GM19468 (cell line): ENCODE measurements at regions not wholly inside any gene's neighbourhood (a gene's known extent, or its start where the extent isn't known, plus 50 kb on each side); places are given as distances from the start of the nearest gene placed in this dataset.

Experiments used
- ATAC-seq: cut with Tn5 transposase; IDR thresholded peaks from one replicate; pipeline ENCODE4 v1.9.1; 2021; ENCODE audit warnings: mild to moderate bottlenecking, moderate library complexity, moderate number of reproducible peaks; ENCODE audit not compliant: unreplicated experiment; ENCODE audit errors: extremely low read depth

DNA sequence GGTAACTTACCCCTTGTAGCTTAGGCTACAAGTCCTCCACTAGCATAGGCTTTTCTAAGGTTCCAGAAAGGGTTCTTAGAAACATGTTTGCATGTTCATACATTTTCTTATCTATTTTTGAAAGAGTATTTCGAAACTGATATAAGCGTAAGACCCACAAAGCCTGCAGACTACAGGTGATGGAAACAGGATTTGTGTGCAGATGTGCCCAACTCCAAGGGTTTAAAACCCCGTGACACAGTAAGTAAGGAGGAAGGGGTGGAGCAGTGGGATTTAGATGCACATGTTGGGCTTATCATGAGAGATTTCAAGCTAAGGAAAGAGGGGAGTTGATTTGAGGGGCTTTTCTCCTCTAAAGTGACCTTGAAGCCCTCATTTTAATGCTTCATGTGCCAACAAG is 164.7 kb downstream of the LTN1 start:
- no peak for ATAC-seq

DNA sequence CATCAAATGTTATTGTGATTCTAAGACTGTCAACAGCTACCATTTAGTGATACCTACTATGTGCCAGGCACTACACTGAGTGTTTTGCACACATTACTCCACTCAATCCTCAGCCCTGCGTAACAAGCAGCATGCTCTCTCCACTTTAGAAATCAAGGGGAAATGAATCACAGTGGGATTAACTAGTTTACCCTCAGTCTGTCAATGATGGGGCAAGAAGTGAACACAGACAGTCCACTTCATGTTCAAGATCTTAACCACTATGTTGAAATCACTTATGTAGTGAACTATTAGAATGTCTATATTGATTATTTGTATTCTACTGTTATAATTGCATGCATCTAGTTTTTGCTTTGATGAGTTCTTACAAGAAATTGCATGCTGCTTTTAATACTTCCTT is 165.3 kb downstream of the LTN1 start:
- ATAC-seq = no peak

DNA sequence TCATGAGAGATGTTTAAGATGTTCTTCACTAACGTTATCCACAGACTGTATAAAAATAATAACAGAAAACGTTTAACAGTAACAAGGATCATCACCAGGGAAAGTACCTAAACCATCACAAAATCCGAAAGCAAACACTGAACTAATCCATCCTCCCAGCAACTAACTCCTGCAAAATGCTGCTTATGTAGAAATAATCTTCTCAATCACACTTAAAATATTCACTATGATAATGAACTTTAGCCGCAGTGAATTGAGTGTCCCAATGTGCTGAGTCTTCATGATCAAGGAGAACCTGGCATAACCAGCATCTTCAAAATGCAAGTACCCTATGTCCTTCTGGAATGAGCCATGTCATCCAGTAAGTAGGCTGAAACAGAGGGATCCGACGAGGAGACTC is 166.1 kb downstream of the LTN1 start:
- no peak for ATAC-seq

DNA sequence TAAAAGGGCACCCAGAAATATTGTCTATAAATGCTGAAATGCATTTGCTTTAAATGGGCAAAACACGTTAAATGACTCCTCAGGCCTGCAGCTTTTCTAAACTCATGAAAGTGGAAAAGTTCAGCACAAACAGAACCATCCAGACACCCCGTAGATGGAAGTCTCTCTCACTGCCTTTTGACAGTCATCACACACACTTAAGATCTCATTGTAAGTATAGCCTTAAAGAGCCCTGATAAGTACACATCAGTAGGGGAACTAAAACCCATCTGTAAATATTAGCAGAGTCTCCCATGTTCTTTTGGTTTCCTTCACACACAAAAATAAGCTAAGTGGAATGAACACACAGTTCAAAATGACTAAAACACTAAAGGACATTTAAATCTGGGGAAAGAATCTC is 166.7 kb downstream of the LTN1 start:
- no peak for ATAC-seq

DNA sequence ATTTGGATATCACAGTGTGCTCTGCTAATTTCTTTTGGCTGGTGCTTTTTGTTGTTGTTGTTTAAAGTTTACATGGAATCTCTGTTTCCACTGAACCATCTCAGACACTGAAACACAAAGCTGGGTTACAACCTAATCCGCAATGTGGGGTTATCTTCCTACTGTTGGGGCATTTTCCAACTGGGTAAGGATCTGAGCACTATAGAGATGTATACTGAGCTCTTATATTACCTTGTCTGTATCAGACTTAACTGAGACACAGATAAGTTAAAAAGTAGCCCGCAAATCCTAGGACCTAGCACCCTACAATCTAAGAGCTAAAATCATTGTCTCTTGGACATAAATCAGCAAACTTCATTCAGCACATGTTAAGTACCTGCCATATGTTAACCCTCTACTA is 169.2 kb downstream of the LTN1 start:
- no peak for ATAC-seq

DNA sequence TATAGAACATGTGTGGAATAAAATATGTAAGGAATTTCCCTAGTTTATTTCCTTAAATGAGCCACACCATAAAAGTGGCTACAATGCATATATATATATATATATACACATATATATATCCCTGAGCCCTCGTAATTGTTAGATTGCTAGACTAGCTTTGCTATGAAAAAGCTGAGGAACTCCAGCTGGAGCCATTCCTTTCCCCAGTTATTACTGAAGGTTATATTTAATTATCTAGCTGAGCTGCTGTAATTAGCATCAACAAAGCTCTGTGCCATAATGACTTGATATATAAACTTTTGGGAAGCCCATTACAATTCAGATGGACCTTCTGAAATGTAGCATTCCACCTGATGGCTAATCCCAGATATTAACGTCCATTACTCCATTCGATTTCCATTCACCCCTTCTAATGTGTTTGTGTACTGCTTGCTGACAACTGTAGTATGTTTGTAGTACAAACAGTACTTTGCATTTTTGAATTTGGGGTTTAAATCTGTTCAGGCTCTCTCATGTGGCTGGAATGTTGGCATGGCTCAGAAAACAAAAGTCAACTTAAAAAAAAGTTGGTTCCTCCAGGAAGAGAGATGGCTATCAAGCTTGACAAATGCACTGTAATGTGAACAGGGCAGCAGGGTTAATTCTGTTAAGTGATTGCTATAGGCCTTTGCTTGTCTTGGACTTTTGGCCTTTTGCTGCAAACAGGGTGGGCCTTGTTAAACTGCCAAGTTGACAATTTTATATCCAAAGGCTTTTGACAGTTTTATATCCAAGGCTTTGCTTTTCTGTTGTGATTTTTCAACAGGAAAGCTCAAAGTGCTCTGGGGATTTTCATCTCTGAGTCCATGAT is 170.0 kb downstream of the LTN1 start:
- ATAC-seq = no peak

DNA sequence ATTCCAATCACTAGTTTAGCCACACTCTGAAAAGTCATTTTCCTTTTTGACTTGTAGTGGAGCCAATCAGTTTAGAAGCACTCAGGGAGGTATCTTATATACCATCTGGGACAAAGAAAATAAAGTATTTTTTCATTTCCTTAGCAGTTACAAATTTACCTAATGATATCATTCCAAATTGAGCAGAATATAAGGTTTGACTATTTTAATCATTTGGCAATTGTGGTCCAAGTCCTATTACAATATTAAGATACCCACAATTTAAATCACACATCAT is 170.6 kb downstream of the LTN1 start:
- no peak for ATAC-seq

DNA sequence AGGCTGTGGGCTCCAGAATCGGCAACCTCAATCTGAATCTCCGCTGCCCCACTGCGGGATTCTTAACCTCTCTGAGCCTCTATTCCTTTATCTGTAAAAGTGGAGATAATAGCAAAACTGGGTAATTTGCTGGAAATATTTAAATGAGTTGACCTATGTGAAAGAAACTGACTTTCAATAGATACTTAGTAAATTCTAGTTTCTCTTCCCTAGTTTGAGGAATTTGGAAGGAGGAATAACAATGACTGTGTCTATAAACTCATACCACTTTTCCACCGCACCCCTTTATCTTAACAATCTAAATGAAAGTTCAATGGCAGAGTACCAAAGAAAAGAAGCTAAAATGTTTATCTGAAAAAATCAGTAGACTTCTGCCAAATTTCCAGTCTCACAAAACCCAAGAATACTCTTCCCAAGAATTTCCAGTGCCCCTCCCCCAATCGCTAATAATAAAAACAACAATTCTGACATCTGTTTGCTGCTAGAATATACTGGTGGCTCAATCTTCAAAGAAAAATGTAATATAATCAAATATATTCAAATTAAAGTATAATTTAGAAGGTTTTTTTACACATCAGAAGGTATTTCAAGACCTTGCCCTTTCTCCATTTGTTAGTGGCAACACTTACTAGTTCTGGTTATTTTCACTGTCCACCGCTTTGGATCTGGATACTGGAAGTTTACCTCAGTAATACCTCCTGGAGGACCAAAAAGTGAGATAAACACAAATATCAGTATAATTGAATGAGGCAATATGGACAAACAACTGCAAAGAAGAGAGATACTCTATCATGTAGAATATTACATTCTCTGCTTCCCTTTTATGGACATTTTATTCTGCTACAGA is 171.2 kb downstream of the LTN1 start:
- ATAC-seq = no peak

DNA sequence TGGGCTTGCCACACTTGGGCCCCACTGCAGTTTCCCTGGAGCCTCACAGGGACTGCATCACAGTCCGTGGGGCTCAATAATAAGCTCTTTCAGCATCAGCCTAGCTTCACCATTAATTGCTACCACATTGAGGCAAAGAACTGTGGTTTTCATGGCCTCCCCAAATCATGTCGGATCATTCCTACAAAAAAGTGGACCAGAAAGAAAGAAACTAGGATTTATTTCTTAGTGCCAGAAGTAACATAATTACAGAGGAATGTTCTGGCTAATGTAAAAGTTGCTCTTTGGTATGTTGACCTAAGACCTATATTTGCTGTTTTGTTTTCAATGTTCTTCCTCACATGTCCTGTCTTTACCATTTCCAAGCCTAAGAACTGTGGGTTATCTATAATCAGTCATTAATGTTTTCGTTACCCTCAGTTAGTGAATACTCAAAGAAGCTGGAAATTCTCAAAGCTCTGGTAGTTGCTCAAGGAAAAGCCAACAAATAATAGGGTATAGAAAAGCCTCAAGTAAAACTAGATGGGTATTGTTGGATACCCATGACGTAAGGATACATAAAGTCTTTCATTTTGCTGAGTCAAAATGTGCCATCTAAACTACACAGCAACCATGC is 173.9 kb downstream of the LTN1 start:
- no peak for ATAC-seq

DNA sequence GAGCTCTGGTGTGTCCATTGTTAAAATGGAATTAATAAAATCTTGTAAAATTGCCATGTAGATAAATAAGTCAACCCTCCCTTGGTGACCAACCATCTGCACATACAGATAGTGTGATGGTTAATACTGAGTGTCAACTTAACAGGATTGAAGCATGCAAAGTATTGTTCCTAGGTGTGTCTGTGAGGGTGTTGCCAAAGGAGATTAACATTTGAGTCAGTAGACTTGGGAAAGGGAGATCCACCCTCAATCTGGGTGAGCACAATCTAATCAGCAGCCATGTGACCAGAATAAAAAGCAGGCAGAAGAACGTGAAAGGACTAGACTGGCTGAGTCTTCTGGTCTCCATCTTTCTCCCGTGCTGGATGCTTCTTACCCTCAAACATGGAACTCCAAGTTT is 174.8 kb downstream of the LTN1 start:
- no peak for ATAC-seq

DNA sequence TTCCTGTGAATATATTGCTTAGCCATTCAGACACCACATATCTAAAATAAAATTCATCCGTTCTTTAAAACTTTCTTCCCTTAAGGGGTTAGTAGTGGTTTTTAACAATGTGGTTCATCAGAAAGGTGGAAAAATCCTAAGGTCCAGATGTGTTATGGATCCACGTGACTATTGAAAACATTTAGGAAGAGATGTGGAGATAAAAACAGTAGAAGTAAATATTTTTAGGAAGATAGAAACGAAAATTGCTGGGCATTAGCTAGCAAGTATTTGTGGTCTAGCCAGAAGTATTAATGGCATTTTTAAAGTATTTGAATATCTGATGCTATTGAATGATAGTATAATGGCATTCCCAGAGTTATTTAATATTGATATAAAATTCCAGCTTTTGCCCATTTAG is 180.8 kb downstream of the LTN1 start:
- ATAC-seq = no peak

DNA sequence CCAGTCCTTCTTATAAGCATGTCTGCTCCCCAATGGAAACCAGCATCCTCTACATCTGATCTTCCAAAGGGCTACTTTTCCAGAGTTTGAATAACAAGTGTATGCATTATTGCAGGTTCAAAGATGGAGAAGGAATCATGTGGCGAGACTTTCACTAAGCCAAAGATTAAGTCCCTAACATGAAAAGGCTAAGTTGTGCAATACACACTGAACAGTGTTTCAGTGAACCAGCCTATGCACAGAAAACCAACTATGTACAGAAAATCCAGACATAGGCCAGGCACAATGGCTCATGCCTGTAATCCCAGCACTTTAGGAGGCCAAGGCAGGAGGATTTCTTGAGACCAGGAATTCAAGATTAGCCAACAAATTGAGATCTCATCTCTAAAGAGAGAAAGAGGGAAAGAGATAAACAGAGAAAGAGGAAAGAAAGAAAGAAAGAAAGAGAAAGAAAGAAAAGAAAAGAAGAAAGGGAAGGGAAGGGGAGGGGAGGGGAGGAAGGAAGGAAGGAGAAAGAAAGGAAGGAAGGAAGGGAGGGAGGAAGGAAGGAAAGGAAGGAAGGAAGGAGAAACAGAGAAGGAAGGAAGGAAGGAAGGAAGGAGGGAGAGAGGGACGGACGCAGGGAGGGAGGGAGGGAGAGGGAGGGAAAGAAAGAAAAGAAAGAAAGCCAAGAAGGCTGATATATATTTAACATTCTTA is 181.7 kb downstream of the LTN1 start:
- no peak for ATAC-seq

DNA sequence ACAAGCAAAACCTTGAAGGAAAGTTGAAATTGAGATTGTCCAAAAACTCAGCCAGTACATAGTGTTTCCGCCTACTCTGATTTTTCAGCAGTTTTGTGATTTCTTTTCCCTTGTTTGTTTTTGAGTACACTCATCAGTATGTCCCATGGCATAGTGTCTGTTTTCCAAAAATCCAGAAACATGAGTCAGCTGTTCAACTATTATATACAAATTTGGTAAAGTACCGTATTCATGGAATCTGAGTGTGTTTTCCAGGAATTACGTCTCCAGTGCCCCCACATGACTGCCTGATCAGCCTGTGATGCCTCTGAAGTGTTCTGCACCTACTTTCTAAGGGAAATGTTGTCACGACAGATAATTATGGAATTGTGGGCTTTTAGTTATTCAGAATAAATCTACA is 186.8 kb downstream of the LTN1 start:
- no peak for ATAC-seq

DNA sequence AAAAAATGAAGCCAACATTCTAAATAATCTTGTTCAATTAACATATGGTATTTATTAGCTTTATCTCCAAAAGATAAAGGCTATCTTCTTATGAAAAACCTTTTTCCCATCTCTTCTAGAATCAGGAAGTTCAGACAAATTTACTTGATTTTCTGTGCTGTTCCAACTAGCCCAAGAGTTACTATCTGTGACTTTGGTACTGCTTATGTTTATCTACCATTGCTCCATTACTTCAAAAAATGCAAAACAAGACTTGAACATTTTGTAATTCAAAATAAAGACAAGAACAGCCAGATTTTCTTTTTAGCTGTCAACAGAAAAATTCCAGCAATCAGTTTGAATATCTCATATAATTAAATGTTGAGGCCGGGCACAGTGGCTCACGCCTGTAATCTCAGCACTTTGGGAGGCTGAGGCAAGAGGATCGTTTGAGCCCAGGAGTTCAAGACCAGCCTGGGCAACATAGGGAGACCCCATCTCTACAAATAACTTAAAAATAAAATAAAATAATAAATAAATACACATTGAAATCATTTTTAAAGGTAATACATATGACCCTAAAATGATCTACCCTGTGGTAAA is 188.5 kb downstream of the LTN1 start:
- ATAC-seq = no peak

DNA sequence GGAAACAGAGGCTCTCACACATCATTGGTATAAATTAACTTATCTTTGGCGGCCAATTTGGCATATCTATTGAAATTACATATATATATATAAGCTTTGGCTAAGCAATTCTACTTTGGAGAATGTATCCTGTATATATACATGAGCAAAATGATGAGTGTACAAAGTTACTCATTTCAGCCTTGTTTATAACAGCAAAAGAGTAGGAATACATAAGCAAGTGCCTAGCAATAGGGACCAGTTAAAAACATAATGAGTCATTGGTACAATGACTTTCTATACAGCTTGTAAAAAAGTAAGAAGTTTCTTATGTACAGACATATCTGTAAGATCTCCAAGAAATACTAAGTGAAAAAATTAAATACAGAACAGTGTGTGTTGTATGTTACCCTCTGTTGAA is 190.8 kb downstream of the LTN1 start:
- ATAC-seq = no peak

DNA sequence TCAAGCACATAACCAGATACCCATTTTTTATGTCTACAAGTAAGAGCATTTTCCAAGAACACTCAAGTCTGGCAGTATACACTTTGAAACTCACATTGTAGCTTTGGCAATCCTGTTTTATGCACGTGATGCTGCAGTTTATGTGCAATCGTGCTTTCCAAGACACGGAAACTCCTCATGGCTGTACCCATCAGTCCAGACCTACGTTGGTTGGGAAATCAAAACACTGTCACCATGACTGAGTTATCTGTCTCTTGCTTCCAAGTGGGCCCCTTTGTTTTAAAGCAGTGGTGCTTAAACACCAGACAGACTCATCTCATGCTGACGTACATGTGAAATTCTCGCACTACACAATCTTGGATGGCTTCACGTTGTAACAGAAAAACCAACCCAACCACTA is 192.8 kb downstream of the LTN1 start:
- ATAC-seq = no peak

DNA sequence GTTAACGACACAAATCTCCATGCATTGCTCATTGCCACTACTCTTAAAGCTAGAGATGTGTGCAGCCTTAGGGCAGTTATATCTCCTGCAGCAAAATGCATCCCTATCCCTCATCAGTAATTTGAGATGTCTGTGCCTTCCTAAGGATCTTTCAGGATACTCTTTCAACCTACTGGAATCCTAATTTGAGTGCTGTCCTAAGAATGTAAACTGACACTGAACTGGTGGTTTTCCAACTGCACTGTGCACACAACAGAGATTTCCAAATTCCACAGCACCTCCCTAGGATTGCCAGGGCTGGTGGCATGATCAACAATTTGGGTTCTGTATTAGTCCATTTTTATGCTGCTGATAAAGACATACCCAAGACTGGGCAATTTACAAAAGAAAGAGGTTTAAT is 193.9 kb downstream of the LTN1 start:
- ATAC-seq = no peak

DNA sequence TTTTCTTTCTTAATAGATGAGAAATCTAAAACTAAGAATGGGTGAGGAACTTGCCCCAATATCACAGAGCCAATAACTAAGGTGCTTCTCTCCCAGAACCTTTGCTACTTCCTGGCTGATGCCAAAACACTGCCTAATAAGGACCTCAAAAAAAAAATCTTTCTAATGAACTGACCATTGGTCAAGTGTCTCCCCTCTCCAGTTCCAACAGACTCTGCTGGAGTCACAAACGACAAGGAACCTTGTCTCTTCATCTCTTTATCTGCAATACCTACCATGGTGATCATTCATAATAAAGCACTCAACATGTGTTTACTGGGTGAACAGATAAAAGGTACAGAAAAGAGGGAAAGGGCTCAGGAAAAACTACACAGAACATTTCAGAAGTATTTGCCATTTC is 197.4 kb downstream of the LTN1 start:
- ATAC-seq = no peak

DNA sequence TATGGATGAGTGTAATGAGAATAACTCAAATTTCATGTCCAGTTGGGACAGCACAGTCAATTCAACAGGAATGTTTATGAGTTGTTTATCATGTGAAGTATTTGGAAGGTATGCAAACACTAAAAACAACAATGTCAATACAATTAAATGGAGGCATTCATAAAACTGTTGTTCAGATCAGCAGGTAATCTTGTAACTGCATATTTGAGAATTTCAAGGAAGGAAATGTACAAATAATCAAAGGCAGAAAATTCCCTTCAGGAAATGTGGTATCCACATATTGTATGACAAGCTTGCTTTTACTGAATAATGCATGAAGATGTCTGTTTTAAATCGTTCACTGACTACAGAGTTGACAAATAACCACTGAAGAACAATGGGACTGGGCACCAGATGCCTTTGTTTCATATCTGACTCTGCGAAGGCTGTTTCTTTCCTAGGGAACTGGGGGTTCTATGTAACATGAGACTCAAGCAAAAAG is 198.3 kb downstream of the LTN1 start:
- no peak for ATAC-seq

DNA sequence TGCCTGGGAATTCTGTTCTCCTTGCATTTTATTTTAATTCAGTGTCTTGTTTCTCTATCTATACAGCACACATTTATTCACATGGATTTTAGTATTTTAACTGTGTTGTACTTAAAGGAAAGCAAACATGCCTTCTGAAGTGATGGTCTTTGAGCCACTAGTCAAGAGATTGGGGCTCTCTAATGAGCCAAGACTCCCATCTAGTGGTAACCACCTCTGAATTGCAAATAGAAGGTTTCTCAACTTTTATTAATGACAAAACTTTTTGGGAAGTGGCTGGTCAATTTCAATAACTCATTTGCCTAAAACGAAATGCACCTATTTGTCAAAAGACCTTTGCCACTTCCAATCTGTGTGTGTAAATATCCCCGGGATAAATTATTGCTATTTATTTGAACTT is 199.6 kb downstream of the LTN1 start:
- no peak for ATAC-seq
